Fibroblast of the aortic adventitia (primary cell): ENCODE measurements at regions not wholly inside any gene's neighbourhood (a gene's known extent, or its start where the extent isn't known, plus 50 kb on each side); places are given as distances from the start of the nearest gene placed in this dataset.
"Not testable (repeated sequence)": the region's sequence is repeated elsewhere in the genome, so short reads cannot be mapped to it uniquely, and the experiment has no call there.

Experiments
- DNase-seq: peaks from one replicate; pipeline ENCODE4 v3.0.0-alpha.2; 2010; ENCODE audit warnings: low read depth
- H3K4me3 ChIP-seq: 2 replicates; pipeline ENCODE4 v1.5.1; 2011; ENCODE audit warnings: low read depth, mild to moderate bottlenecking, control low read depth, low read length, moderate library complexity
- CTCF ChIP-seq: IDR thresholded peaks from 2 replicates; pipeline ENCODE4 v1.5.1; 2011; ENCODE audit warnings: mild to moderate bottlenecking, low read length, control low read depth, inconsistent platforms; ENCODE audit not compliant: insufficient read depth

GRCh38 chr10:27364028-27364427, 123.4 kb upstream of the ACBD5 start:
- DNase-seq, result no peak
- no peak overlapping the region for H3K4me3 ChIP-seq
- no peak for TF ChIP-seq CTCF

- peak; percentile 60 for TF ChIP-seq CTCF
- H3K4me3 ChIP-seq, result no peak overlapping the region
- DNase-seq, result peak; percentile 69
These were observed 120.1 kb upstream of the ACBD5 start for GRCh38 chr10:27360581-27361172.

- DNase-seq, result no peak
- TF ChIP-seq CTCF, result no peak
- H3K4me3 ChIP-seq, result no peak overlapping the region
These were observed 119.3 kb upstream of the ACBD5 start for GRCh38 chr10:27359792-27360355.

- no peak for TF ChIP-seq CTCF
- DNase-seq, result no peak
- H3K4me3 ChIP-seq, result no peak overlapping the region
These were observed 116.1 kb upstream of the ACBD5 start for GRCh38 chr10:27356738-27357137.

GRCh38 chr10:27355918-27356573, 115.4 kb upstream of the ACBD5 start:
- DNase-seq, result no peak
- H3K4me3 ChIP-seq, result no peak overlapping the region
- TF ChIP-seq CTCF, result no peak

- not testable (repeated sequence) for DNase-seq, H3K4me3 ChIP-seq
These were observed 114.2 kb upstream of the ACBD5 start for GRCh38 chr10:27354643-27355270.

GRCh38 chr10:27354100-27354499, 113.5 kb upstream of the ACBD5 start:
- not testable (repeated sequence) for DNase-seq, H3K4me3 ChIP-seq
